Thoracic aorta (tissue), 2 donors: ENCODE measurements at regions not wholly inside any gene's neighbourhood (a gene's known extent, or its start where the extent isn't known, plus 50 kb on each side); places are given as distances from the start of the nearest gene placed in this dataset.

Source experiments
- ATAC-seq: fragments of 150-250 bp; one replicate; pipeline ENCODE4 v1.8.0; 2017; ENCODE audit warnings: low read depth; ENCODE audit not compliant: insufficient number of reproducible peaks, low FRiP score
- DNase-seq: peaks from one replicate; pipeline ENCODE4 v3.0.0-alpha.2; 2020; ENCODE audit warnings: low spot score
- H3K27ac ChIP-seq, 2 donors: fragments of 200-600 bp; sonication (generic); 1 replicate in 1 of 2; 2 replicates in 1 of 2; pipeline ENCODE4 v1.5.1; 2016; ENCODE audit warnings: mild to moderate bottlenecking in 2 of 2, moderate library complexity in 2 of 2
- H3K27me3 ChIP-seq: fragments of 200-600 bp; sonication (generic); replicated peaks from 2 replicates; pipeline ENCODE4 v1.6.0; 2016; ENCODE audit warnings: mild to moderate bottlenecking; ENCODE audit not compliant: insufficient read depth
- H3K36me3 ChIP-seq: fragments of 200-600 bp; sonication (generic); one replicate; pipeline ENCODE4 v1.5.1; 2016
- H3K4me1 ChIP-seq, 2 donors: fragments of 200-600 bp; sonication (generic); 1 replicate in 1 of 2; 2 replicates in 1 of 2; pipeline versions ENCODE4 v1.5.1 to v1.6.0; 2016; ENCODE audit warnings: low read depth in 2 of 2, mild to moderate bottlenecking in 1 of 2; ENCODE audit not compliant: control insufficient read depth in 1 of 2
- H3K4me3 ChIP-seq: fragments of 200-600 bp; sonication (generic); 2 replicates; pipeline ENCODE4 v1.5.1; 2016; ENCODE audit warnings: mild to moderate bottlenecking
- H3K9me3 ChIP-seq: fragments of 200-600 bp; sonication (generic); 2 replicates; pipeline ENCODE4 v1.5.1; 2016
- TF ChIP-seq, protein P1 (sequence below): fragments of 200-600 bp; sonication (generic); IDR thresholded peaks from one replicate; pipeline ENCODE4 v1.5.1; 2019; ENCODE audit warnings: antibody characterized with exemption

DNA sequence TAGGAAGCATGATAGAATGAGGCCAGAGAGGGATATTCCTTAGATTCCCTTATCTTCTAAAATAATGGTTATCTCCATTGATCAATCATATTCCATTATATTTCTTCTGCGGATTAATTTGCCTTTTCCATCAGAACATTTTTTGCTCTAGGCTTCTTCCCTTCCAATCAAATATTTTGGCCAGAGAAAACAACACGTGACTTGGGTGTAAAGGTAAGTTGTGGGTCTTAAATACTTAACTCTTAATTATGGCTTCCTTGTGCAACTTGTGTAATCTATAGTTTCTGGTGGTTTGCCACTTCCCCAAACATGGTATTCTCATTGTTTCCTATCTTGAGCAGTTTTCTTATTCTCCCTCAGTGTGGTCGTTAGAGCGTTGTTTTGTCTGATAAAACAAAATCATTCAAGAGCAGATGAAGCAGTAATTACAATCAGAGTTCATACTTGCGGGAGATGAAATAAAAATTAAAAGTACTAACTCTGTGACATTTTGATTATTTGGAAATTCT, 889.3 kb downstream of the MAT2B start:
- TF ChIP-seq, protein P1, sequence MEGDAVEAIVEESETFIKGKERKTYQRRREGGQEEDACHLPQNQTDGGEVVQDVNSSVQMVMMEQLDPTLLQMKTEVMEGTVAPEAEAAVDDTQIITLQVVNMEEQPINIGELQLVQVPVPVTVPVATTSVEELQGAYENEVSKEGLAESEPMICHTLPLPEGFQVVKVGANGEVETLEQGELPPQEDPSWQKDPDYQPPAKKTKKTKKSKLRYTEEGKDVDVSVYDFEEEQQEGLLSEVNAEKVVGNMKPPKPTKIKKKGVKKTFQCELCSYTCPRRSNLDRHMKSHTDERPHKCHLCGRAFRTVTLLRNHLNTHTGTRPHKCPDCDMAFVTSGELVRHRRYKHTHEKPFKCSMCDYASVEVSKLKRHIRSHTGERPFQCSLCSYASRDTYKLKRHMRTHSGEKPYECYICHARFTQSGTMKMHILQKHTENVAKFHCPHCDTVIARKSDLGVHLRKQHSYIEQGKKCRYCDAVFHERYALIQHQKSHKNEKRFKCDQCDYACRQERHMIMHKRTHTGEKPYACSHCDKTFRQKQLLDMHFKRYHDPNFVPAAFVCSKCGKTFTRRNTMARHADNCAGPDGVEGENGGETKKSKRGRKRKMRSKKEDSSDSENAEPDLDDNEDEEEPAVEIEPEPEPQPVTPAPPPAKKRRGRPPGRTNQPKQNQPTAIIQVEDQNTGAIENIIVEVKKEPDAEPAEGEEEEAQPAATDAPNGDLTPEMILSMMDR: no peak
- no peaks in the 10 kb centered on the region for H3K27me3 ChIP-seq

DNA sequence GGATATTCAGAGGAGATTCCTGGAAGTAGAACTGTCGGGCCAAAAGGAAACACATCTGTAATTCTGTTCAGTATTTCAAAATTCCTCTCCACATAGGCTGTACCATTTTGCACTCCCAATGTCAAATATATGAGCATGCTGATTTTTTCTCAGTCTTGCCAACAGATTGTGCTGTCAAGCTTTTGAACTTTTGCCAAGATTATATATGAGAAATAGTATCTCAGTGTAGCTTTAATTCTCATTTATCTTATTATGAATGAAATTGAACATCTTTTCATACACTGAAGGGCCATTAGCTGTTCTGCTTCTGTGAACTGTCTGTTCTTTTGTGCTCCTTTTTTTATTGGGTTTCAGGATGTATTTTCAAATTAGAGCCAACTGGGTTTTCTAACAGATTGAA, 907.1 kb downstream of the MAT2B start:
- no peak overlapping the region for H3K27ac ChIP-seq
- TF ChIP-seq, protein P1: no peak
- H3K36me3 ChIP-seq: no peaks in the 10 kb centered on the region
- no peaks in the 10 kb centered on the region for H3K9me3 ChIP-seq
- no peaks in the 10 kb centered on the region for H3K27me3 ChIP-seq
- DNase-seq (no peak), ATAC-seq (no peak)
- H3K4me1 ChIP-seq: no peaks in the 10 kb centered on the region
- H3K4me3 ChIP-seq: no peak overlapping the region

More for the DNA sequence above, 889.3 kb downstream of the MAT2B start:
- Histone ChIP-seq H3K4me1 (no peaks in the 10 kb centered on the region), H3K9me3 (no peaks in the 10 kb centered on the region), H3K36me3 (no peaks in the 10 kb centered on the region), H3K4me3 (no peak overlapping the region), H3K27ac (no peak overlapping the region)
- DNase-seq (no peak), ATAC-seq (no peak)

- no peaks in the 10 kb centered on the region for H3K27me3 ChIP-seq
- DNase-seq (no peak), ATAC-seq (no peak)
- H3K9me3 ChIP-seq: peaks cover 8% of the 10 kb centered on the region
- H3K4me3 ChIP-seq: no peak overlapping the region
- H3K4me1 ChIP-seq: no peaks in the 10 kb centered on the region
- H3K36me3 ChIP-seq: no peaks in the 10 kb centered on the region
- H3K27ac ChIP-seq: no peak overlapping the region
- TF ChIP-seq, protein P1: no peak
Measured at GRCh38 chr5:164420161-164420560, 914.7 kb downstream of the MAT2B start.

GRCh38 chr5:164422400-164422799, 917.0 kb downstream of the MAT2B start:
- Histone ChIP-seq H3K36me3 (no peaks in the 10 kb centered on the region), H3K4me3 (no peak overlapping the region), H3K27ac (no peak overlapping the region), H3K9me3 (peaks cover 8% of the 10 kb centered on the region), H3K27me3 (no peaks in the 10 kb centered on the region), H3K4me1 (no peaks in the 10 kb centered on the region)
- ATAC-seq (no peak), DNase-seq (no peak)
- TF ChIP-seq, protein P1: no peak

GRCh38 chr5:164431634-164432304, 926.4 kb downstream of the MAT2B start:
- Histone ChIP-seq H3K4me3 (no peak overlapping the region), H3K4me1 (no peaks in the 10 kb centered on the region), H3K27me3 (no peaks in the 10 kb centered on the region), H3K27ac (no peak overlapping the region), H3K9me3 (no peaks in the 10 kb centered on the region), H3K36me3 (no peaks in the 10 kb centered on the region)
- TF ChIP-seq, protein P1: no peak
- DNase-seq: no peak
- no peak for ATAC-seq
